ENCODE measurements at regions not wholly inside any gene's neighbourhood (a gene's known extent, or its start where the extent isn't known, plus 50 kb on each side); places are given as distances from the start of the nearest gene placed in this dataset.
A peak's percentile ranks its signal among the peaks of the same experiment; 100 is the strongest.

- peaks cover 19% of the 10 kb centered on the region for H3K4me1 ChIP-seq
- no peak overlapping the region for H3K4me3 ChIP-seq
- H3K27me3 ChIP-seq: no peaks in the 10 kb centered on the region
- Mint-ChIP-seq H3K9me3 (peaks cover 3% of the 10 kb centered on the region), H3K4me1 (peaks cover 38% of the 10 kb centered on the region), H3K27ac (peak overlapping the region; percentile 76), H3K36me3 (peaks cover 2% of the 10 kb centered on the region), H3K4me3 (no peak overlapping the region), H3K27me3 (ENCODE audit: insufficient read depth, low read depth) (peaks cover 7% of the 10 kb centered on the region)
- no peaks in the 10 kb centered on the region for H3K36me3 ChIP-seq
- no peaks in the 10 kb centered on the region for H3F3A ChIP-seq (ENCODE audit: low read depth)
- no peak overlapping the region for H3K9ac ChIP-seq
- no peak overlapping the region for H3K4me2 ChIP-seq
- H3K79me2 ChIP-seq (ENCODE audit: low read depth): no peaks in the 10 kb centered on the region
- no peaks in the 10 kb centered on the region for H4K20me1 ChIP-seq (ENCODE audit: low read depth)
- H3K27ac ChIP-seq: no peak overlapping the region
- H3K9me3 ChIP-seq (ENCODE audit: low read depth): no peaks in the 10 kb centered on the region
- no peak overlapping the region for H2AFZ ChIP-seq (replicated peaks)
- DNase-seq (ENCODE audit: low spot score): no peak
- TF ChIP-seq EZH2 (IDR thresholded peaks at IDR 0.05): no peak
- no peak for TF ChIP-seq CTCF (IDR thresholded peaks at IDR 0.05)
- TF ChIP-seq EZH2phosphoT487 (IDR thresholded peaks at IDR 0.05): no peak
These were observed 89.9 kb upstream of the SLC2A1 start for GRCh38 chr1:43048601-43049011.

GRCh38 chr1:43047135-43047534 lies 88.5 kb upstream of the SLC2A1 start:
- Mint-ChIP-seq H3K9me3 (peaks cover 5% of the 10 kb centered on the region), H3K27ac (no peak overlapping the region), H3K4me1 (peaks cover 33% of the 10 kb centered on the region), H3K4me3 (no peak overlapping the region), H3K27me3 (ENCODE audit: insufficient read depth, low read depth) (peaks cover 7% of the 10 kb centered on the region), H3K36me3 (peaks cover 2% of the 10 kb centered on the region)
- Histone ChIP-seq H3F3A (ENCODE audit: low read depth) (no peaks in the 10 kb centered on the region), H3K9ac (no peak overlapping the region), H3K4me1 (peaks cover 5% of the 10 kb centered on the region), H4K20me1 (ENCODE audit: low read depth) (no peaks in the 10 kb centered on the region), H3K27me3 (no peaks in the 10 kb centered on the region), H3K36me3 (no peaks in the 10 kb centered on the region), H2AFZ (replicated peaks) (no peak overlapping the region), H3K79me2 (ENCODE audit: low read depth) (no peaks in the 10 kb centered on the region), H3K9me3 (ENCODE audit: low read depth) (no peaks in the 10 kb centered on the region), H3K27ac (no peak overlapping the region), H3K4me3 (no peak overlapping the region), H3K4me2 (no peak overlapping the region)
- DNase-seq (ENCODE audit: low spot score): no peak
- TF ChIP-seq EZH2 (IDR thresholded peaks at IDR 0.05): no peak
- no peak for TF ChIP-seq EZH2phosphoT487 (IDR thresholded peaks at IDR 0.05)
- no peak for TF ChIP-seq CTCF (IDR thresholded peaks at IDR 0.05)

- no peaks in the 10 kb centered on the region for H3K79me2 ChIP-seq (ENCODE audit: low read depth)
- H3K9ac ChIP-seq: no peak overlapping the region
- H2AFZ ChIP-seq (replicated peaks): no peak overlapping the region
- H3F3A ChIP-seq (ENCODE audit: low read depth): no peaks in the 10 kb centered on the region
- no peaks in the 10 kb centered on the region for H3K36me3 ChIP-seq
- no peaks in the 10 kb centered on the region for H3K27me3 ChIP-seq
- Mint-ChIP-seq H3K9me3 (peaks cover 5% of the 10 kb centered on the region), H3K27ac (no peak overlapping the region), H3K36me3 (peaks cover 2% of the 10 kb centered on the region), H3K4me1 (peaks cover 20% of the 10 kb centered on the region), H3K4me3 (no peak overlapping the region), H3K27me3 (ENCODE audit: insufficient read depth, low read depth) (peaks cover 11% of the 10 kb centered on the region)
- H4K20me1 ChIP-seq (ENCODE audit: low read depth): no peaks in the 10 kb centered on the region
- no peak overlapping the region for H3K27ac ChIP-seq
- H3K9me3 ChIP-seq (ENCODE audit: low read depth): no peaks in the 10 kb centered on the region
- no peak overlapping the region for H3K4me3 ChIP-seq
- no peak for DNase-seq (ENCODE audit: low spot score)
- no peak overlapping the region for H3K4me2 ChIP-seq
- TF ChIP-seq CTCF (IDR thresholded peaks at IDR 0.05) (no peak), EZH2 (IDR thresholded peaks at IDR 0.05) (no peak), EZH2phosphoT487 (IDR thresholded peaks at IDR 0.05) (no peak)
- no peaks in the 10 kb centered on the region for H3K4me1 ChIP-seq
These were observed 86.1 kb upstream of the SLC2A1 start for GRCh38 chr1:43044572-43045361.

All from neural progenitor cell (in vitro differentiated cells).